RPMI8226 (cell line): ENCODE measurements at regions not wholly inside any gene's neighbourhood (a gene's known extent, or its start where the extent isn't known, plus 50 kb on each side); places are given as distances from the start of the nearest gene placed in this dataset.
A peak's percentile ranks its signal among the peaks of the same experiment; 100 is the strongest.
"Not testable (repeated sequence)": the region's sequence is repeated elsewhere in the genome, so short reads cannot be mapped to it uniquely, and the experiment has no call there.

ENCODE experiments used
- DNase-seq: peaks from one replicate; pipeline ENCODE4 v3.0.0-alpha.2; 2015

DNA sequence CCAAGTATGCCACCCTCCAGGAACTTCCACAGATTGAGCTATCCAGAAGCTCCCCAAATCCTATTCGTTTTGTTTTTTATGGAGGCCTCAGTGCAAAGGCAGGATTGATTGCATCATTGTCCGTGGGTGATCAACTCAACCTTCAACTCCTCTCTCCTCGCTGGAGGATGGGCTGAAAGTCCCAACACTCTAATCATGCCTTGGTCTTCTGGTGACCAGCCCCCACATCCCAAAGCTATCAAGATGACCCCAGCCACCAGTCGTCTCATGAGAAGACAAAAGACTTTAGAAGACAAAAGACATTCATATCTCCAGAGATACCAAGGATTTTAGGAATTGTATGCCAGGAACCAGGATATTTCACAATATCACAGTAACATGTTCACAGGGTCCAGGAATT, 441.6 kb upstream of the WWC1 start:
- DNase-seq, result no peak

- DNase-seq, result no peak
These were observed 440.5 kb upstream of the WWC1 start for GRCh38 chr5:167850911-167851310.

DNA sequence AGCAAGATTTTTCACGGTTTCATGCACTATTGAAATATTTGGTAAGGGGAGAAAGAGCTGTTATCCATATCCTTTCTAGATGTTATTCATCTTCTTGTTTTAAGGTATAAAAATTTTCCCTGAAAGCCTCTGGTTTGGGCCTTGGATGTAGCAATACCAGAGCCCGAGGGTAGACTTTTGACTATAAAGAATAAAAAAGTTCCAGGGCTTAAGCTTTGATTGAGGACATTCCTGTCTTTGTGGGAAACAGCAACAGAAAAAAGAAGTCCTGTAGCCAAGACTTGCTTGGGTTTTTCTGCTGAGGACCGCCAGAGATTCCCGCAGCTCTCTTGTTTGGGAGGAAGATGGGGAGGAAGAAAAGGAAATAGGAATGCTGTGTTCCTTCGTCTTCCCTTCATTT, 440.0 kb upstream of the WWC1 start:
- DNase-seq, result no peak

DNA sequence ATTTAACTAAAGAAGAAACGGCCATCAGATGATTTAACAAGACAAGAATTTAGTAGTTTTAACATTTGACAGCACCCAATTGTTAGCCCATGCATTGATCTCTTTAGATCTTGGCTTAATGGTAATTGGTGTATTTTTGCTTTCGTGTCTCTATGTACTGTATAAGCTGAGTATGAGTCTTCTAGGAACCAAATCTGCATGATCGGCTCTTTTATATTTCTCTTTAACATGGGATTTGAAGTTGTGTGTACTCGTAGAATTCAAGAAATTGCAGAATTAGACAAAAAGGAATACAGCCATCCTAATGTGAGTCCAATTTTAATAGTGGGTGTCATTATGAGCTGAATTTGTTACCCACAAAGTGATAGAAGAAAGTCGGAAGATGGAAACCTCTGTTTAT, 438.9 kb upstream of the WWC1 start:
- DNase-seq, result no peak

- DNase-seq, result no peak
These were observed 438.0 kb upstream of the WWC1 start for GRCh38 chr5:167853421-167853820.

DNA sequence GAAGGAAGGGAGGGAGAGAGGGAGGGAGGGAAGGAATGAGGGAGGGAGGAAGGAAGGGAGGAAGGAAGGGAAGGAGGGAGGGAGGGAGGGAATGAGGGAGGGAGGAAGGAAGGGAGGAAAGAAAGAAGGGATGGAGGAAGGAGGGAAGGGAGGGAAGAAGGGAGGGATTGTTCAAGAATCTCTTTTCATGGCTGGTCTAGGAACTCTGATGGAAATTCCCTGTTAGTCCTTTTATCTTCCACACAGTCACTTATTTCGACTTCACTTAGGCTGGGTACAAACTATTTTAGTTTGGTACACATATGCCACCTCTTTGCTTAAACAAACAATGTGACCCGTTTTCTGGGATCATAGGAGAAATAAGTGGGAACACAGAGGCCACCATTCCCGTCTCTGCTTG, 435.6 kb upstream of the WWC1 start:
- no peak for DNase-seq

- DNase-seq, result no peak
These were observed 434.1 kb upstream of the WWC1 start for GRCh38 chr5:167857321-167857720.

GRCh38 chr5:167858186-167858855, 433.1 kb upstream of the WWC1 start:
- DNase-seq, result not testable (repeated sequence)

DNA sequence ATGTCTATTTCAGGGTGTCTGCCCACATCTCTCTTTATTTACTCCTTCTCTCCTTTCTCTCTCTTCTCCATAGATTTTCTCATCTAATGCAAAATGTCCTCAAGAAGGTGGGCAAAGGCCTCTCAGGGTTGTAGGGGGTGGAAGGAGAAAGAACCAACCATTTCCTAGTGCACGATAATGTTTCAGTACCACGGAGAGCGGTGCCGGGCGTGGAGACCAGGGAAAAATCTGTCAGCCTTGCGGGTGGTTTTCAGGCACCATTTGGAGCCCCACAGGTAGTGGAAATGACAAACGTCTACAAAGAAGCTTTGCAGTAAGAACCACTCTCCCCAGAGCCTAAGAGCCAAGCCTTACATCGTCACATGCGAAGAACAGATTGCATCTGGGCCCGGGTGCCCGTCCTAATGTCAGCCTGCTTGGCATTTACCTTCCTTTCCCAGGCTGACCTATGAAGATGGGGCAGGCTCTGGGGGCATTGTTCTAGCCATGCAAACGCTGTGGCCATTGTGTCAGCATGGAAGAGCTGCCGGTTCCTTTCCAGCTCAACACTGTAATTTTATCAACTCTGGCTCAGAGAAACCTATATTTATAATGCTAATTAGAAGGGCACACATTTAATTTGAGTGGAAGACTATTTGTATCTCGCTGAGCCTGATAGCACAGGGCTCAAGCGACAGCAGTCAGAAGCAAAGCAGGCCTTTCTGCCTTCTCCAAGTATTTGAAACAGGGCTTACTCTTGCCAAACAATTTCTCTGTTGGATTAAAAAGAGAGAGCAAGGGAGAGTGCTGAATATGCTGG, 430.1 kb upstream of the WWC1 start:
- peak; percentile 13 for DNase-seq

DNA sequence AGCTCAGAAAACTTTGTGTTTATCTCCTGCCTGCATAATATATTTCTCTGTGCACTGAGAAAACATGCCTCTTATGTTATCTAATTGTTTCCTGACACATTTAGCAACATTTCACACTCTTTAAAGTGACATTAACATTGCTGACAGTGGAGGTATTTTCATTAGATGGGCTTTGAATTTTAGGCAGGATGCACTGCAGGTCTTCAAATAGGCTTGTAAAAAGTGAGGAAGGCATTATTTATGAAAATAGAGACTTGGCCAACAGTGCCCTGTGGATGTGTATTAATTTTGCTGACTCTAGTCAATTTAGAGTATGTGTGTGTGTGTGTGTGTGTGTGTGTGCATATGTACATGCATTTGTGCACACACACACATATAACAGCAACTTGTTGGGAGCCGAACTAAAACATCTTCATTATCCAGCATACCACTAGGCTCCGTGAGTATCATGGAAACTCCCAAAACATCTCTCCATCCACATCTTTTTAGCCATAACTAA, 429.5 kb upstream of the WWC1 start:
- no peak for DNase-seq

GRCh38 chr5:167863883-167864282, 427.6 kb upstream of the WWC1 start:
- DNase-seq, result no peak

GRCh38 chr5:167864801-167865200, 426.6 kb upstream of the WWC1 start:
- no peak for DNase-seq

DNA sequence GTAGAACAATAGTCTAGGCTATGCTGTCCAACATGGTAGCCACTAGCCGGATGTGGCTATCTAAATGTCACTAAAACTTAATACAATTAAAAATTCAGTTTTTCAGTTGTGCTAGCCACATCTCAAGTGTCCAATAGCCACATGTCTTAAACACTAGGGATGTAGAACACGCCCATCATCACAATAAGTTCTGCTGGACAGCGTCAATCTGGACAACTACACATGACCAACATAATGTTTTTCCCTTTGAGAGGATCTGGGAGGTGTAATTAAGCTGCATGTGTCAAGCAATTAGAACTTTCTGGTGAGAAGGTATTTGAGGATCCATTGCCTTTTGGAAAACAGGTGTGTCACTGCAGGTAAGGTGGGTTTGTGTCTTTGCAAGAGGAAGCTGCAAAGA, 424.6 kb upstream of the WWC1 start:
- DNase-seq, result no peak

DNA sequence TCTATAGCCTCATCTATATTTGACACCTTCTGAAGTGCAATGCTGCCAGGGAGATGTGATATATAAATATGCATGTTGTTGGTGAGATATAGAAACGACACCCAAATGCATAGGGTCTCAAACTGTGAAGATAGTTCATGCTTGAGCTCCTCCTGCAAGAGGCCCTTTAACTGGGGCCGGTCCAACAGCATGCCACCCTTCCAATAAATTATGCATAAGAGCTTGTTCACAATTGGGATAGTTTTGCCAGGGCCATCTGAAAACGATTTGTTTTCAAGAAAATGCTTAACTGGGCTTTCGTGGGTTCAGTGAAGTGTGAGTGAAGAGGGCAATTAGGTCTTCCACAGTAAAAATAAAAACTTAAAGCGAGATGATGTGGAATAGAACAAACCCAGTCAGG, 424.2 kb upstream of the WWC1 start:
- DNase-seq, result no peak

- DNase-seq, result no peak
These were observed 422.3 kb upstream of the WWC1 start for GRCh38 chr5:167869125-167869524.

GRCh38 chr5:167870055-167870454, 421.4 kb upstream of the WWC1 start:
- DNase-seq, result no peak

GRCh38 chr5:167871091-167871490, 420.4 kb upstream of the WWC1 start:
- no peak for DNase-seq

GRCh38 chr5:167872791-167873190, 418.7 kb upstream of the WWC1 start:
- no peak for DNase-seq

DNA sequence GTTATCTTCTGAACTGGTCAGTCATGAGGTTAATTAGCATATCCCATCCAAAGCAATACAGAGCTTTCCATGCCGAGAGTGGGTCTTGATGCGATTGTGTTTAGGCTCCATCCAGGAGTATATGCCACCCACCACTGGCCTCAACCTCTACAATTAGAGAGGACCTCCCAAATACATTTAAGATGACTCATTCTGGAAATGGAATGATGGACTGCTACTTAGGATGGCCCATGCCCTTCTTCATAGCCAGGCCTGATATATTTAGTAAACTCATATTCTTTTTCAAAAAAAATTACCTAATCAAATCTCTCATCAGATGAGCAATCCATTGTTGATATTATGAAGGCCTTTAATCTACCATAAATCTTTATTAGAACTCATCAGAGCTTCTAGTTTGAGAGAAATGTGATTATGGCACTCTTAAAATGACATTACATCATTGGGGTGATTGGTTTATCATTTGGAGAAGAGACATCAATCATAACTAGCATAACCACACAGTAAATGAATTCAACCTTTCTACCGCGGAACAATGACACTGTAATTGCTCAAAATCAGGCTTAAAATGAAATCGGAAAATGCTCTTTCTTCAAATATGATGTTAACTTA, 414.2 kb upstream of the WWC1 start:
- DNase-seq, result no peak

- DNase-seq, result no peak
These were observed 413.5 kb upstream of the WWC1 start for GRCh38 chr5:167877924-167878323.

- no peak for DNase-seq
These were observed 411.0 kb upstream of the WWC1 start for GRCh38 chr5:167880420-167880819.

- DNase-seq, result no peak
These were observed 410.4 kb upstream of the WWC1 start for GRCh38 chr5:167881041-167881440.

GRCh38 chr5:167886196-167886595, 405.2 kb upstream of the WWC1 start:
- DNase-seq, result no peak

DNA sequence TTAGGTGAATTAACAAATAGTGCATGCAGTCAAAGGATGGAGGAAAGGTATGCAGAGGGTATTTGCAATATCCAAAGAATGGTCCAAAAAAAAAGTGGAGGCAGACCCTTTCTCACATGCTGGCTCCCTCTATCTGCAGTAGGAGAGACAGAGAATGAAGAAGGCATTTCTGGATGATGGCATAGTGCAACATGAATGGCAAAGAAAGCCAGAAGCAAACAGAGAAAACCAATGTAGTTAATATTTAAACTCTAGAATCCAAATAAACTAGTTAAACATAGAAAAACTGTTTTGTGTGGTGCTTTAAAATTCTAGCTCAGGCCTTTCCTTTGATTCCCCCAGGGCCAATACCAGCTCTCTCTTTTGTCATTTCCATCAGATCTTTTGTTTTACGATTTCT, 403.1 kb upstream of the WWC1 start:
- no peak for DNase-seq
